GM10248 (cell line): ENCODE measurements at regions not wholly inside any gene's neighbourhood (a gene's known extent, or its start where the extent isn't known, plus 50 kb on each side); places are given as distances from the start of the nearest gene placed in this dataset.

Experiments used
- CTCF ChIA-PET: fragments of 300-600 bp; sonication (Branson Sonifier 250); formaldehyde crosslinking; extraction: SDS; loops from one replicate; lab custom pipeline; 2021; ENCODE audit warnings: antibody characterized with exemption; lab: Yijun Ruan, JAX
- POLR2A ChIA-PET: fragments of 350-650 bp; sonication (Branson Sonifier 250); formaldehyde crosslinking; extraction: SDS; loops from one replicate; lab custom pipeline; 2020; ENCODE audit warnings: antibody characterized with exemption; lab: Yijun Ruan, JAX
- DNase-seq: peaks from one replicate; pipeline ENCODE4 v3.0.0; 2012; ENCODE audit errors: extremely low spot score
- CTCF ChIP-seq: IDR thresholded peaks from 2 replicates; pipeline ENCODE4 v1.5.1; 2012; ENCODE audit warnings: mild to moderate bottlenecking, low read depth; ENCODE audit errors: extremely low read depth, missing control alignments, control extremely low read depth

GRCh38 chr6:165926378-165926777, 241.3 kb downstream of the TBXT start:
- TF ChIP-seq CTCF, result no peak
- POLR2A ChIA-PET, result no interaction called here
- no peak for DNase-seq
- CTCF ChIA-PET, result no interaction called here

GRCh38 chr6:165925474-165926156, 242.0 kb downstream of the TBXT start:
- ChIA-PET CTCF (interaction anchor here (1.1 kb wide), 1 partner anchor 17 kb away, joined by 3 read pairs; no protein-coding TSS in a partner anchor), POLR2A (no interaction called here)
- no peak for DNase-seq
- TF ChIP-seq CTCF, result no peak

GRCh38 chr6:165922309-165922794, 245.3 kb downstream of the TBXT start:
- POLR2A ChIA-PET, result no interaction called here
- CTCF ChIA-PET, result interaction anchor here (1.3 kb wide), 1 partner anchor 15 kb away, joined by 3 read pairs; no protein-coding TSS in a partner anchor
- TF ChIP-seq CTCF, result no peak
- DNase-seq, result no peak

GRCh38 chr6:165920896-165921671, 246.6 kb downstream of the TBXT start:
- CTCF ChIA-PET, result interaction anchor here (1.3 kb wide), 1 partner anchor 14 kb away, joined by 3 read pairs; no protein-coding TSS in a partner anchor
- DNase-seq, result no peak
- POLR2A ChIA-PET, result no interaction called here
- TF ChIP-seq CTCF, result no peak

GRCh38 chr6:165917576-165917975, 250.1 kb downstream of the TBXT start:
- ChIA-PET POLR2A (no interaction called here), CTCF (no interaction called here)
- TF ChIP-seq CTCF, result no peak
- DNase-seq, result no peak

- DNase-seq, result no peak
- ChIA-PET POLR2A (no interaction called here), CTCF (no interaction called here)
- no peak for TF ChIP-seq CTCF
Measured at GRCh38 chr6:165915022-165915770, 252.2 kb upstream of the PDE10A start.
